ENCODE measurements at regions not wholly inside any gene's neighbourhood (a gene's known extent, or its start where the extent isn't known, plus 50 kb on each side); places are given as distances from the start of the nearest gene placed in this dataset.

- no peaks in the 10 kb centered on the region for H3K4me1 ChIP-seq (ENCODE audit: control insufficient read depth in 5 of 5, insufficient read depth in 5 of 5, low read length in 5 of 5)
- H3K4me3 ChIP-seq: no peak overlapping the region
- H3K9ac ChIP-seq (ENCODE audit: insufficient read depth in 1 of 2, low read length in 2 of 2): no peak overlapping the region
- no peaks in the 10 kb centered on the region for H3K27me3 ChIP-seq (ENCODE audit: control insufficient read depth in 3 of 3, insufficient read depth in 3 of 3, low read length in 2 of 3)
- ATAC-seq (ENCODE audit: insufficient read depth, low FRiP score) (no peak), DNase-seq (no peak)
- no peak for TF ChIP-seq CTCF (IDR thresholded peaks at IDR 0.05; ENCODE audit: control extremely low read depth, extremely low read depth)
- no peak overlapping the region for H3K27ac ChIP-seq (ENCODE audit: low read depth in 1 of 2, low read length in 1 of 2)
- no peaks in the 10 kb centered on the region for H3K36me3 ChIP-seq (ENCODE audit: control insufficient read depth in 4 of 4, insufficient read depth in 4 of 4, low read length in 4 of 4)
- H3K9me3 ChIP-seq (ENCODE audit: control insufficient read depth in 4 of 4, insufficient read depth in 3 of 4, low read length in 3 of 4): no peaks in the 10 kb centered on the region
Observed at GRCh38 chr4:134537701-134538100, 336.1 kb upstream of the PABPC4L start.

DNA sequence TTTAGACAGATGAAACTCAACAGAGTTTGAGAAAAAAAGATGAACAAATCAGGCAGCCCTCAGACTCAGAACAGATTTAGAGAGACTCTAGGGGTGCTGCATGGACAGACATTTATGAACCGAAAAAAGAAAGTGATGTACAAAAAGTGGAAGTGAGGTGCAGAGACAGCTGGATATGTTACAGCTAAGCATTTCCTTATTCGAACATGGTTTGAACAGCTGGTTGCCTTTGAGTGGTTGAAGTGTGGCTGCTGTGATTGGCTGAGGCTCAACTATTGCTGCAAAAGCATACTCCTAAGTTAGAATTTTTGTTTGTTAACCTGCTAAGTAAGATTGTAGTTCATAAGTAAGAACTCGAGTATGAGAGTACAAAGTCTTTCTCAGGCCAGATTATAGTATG is 331.5 kb upstream of the PABPC4L start:
- TF ChIP-seq CTCF (IDR thresholded peaks at IDR 0.05; ENCODE audit: control extremely low read depth, extremely low read depth): no peak
- 51 to 52% methylated on average over 3 of the region's 3 CpGs for WGBS, 2 donors
- DNase-seq (peak; percentile 17 to 52 (median 29)), ATAC-seq (ENCODE audit: insufficient read depth, low FRiP score) (peak; percentile 27)
- H3K4me1 ChIP-seq (ENCODE audit: control insufficient read depth in 5 of 5, insufficient read depth in 5 of 5, low read length in 5 of 5): no peaks in the 10 kb centered on the region
- H3K36me3 ChIP-seq (ENCODE audit: control insufficient read depth in 4 of 4, insufficient read depth in 4 of 4, low read length in 4 of 4): no peaks in the 10 kb centered on the region
- no peak overlapping the region for H3K4me3 ChIP-seq
- H3K27ac ChIP-seq (ENCODE audit: low read depth in 1 of 2, low read length in 1 of 2): no peak overlapping the region
- no peaks in the 10 kb centered on the region for H3K27me3 ChIP-seq (ENCODE audit: control insufficient read depth in 3 of 3, insufficient read depth in 3 of 3, low read length in 2 of 3)
- H3K9me3 ChIP-seq (ENCODE audit: control insufficient read depth in 4 of 4, insufficient read depth in 3 of 4, low read length in 3 of 4): no peaks in the 10 kb centered on the region
- H3K9ac ChIP-seq (ENCODE audit: insufficient read depth in 1 of 2, low read length in 2 of 2): no peak overlapping the region

DNA sequence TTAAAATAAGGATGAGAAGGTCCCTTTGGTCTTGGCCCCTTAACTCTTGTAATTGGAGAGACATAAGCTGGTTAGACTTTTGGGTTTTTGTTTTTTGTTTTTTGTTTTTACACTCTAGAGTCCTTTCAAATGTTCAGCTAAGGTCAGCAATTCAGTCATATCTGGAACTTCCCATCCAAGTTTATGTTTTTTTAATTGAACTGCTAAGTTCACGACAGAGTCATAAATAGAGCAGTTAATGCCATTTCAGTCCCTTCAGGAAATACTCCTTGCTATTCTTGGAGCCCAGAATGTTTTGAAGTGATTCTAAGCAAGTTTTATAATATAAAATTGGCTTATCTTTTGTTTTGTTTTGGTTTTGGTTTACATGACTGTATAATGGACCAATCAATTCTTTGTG is 329.4 kb upstream of the PABPC4L start:
- no peaks in the 10 kb centered on the region for H3K36me3 ChIP-seq (ENCODE audit: control insufficient read depth in 4 of 4, insufficient read depth in 4 of 4, low read length in 4 of 4)
- H3K4me3 ChIP-seq: no peak overlapping the region
- ATAC-seq (ENCODE audit: insufficient read depth, low FRiP score): no peak
- no peaks in the 10 kb centered on the region for H3K9me3 ChIP-seq (ENCODE audit: control insufficient read depth in 4 of 4, insufficient read depth in 3 of 4, low read length in 3 of 4)
- TF ChIP-seq CTCF (IDR thresholded peaks at IDR 0.05; ENCODE audit: control extremely low read depth, extremely low read depth): no peak
- H3K9ac ChIP-seq (ENCODE audit: insufficient read depth in 1 of 2, low read length in 2 of 2): no peak overlapping the region
- H3K4me1 ChIP-seq (ENCODE audit: control insufficient read depth in 5 of 5, insufficient read depth in 5 of 5, low read length in 5 of 5): no peaks in the 10 kb centered on the region
- H3K27ac ChIP-seq (ENCODE audit: low read depth in 1 of 2, low read length in 1 of 2): no peak overlapping the region
- peak in 1 of 3 donors; percentile 4 for DNase-seq
- H3K27me3 ChIP-seq (ENCODE audit: control insufficient read depth in 3 of 3, insufficient read depth in 3 of 3, low read length in 2 of 3): no peaks in the 10 kb centered on the region
- WGBS, 2 donors: 51 to 53% methylated on average over 1 of the region's 1 CpG

GRCh38 chr4:134529629-134530028 is 328.0 kb upstream of the PABPC4L start:
- TF ChIP-seq CTCF (IDR thresholded peaks at IDR 0.05; ENCODE audit: control extremely low read depth, extremely low read depth): no peak
- no peak overlapping the region for H3K4me3 ChIP-seq
- DNase-seq: no peak
- H3K36me3 ChIP-seq (ENCODE audit: control insufficient read depth in 4 of 4, insufficient read depth in 4 of 4, low read length in 4 of 4): no peaks in the 10 kb centered on the region
- 67 to 88% methylated on average over 1 of the region's 1 CpG for WGBS, 2 donors
- no peaks in the 10 kb centered on the region for H3K27me3 ChIP-seq (ENCODE audit: control insufficient read depth in 3 of 3, insufficient read depth in 3 of 3, low read length in 2 of 3)
- no peak overlapping the region for H3K27ac ChIP-seq (ENCODE audit: low read depth in 1 of 2, low read length in 1 of 2)
- no peak overlapping the region for H3K9ac ChIP-seq (ENCODE audit: insufficient read depth in 1 of 2, low read length in 2 of 2)
- no peaks in the 10 kb centered on the region for H3K9me3 ChIP-seq (ENCODE audit: control insufficient read depth in 4 of 4, insufficient read depth in 3 of 4, low read length in 3 of 4)
- H3K4me1 ChIP-seq (ENCODE audit: control insufficient read depth in 5 of 5, insufficient read depth in 5 of 5, low read length in 5 of 5): no peaks in the 10 kb centered on the region
- no peak for ATAC-seq (ENCODE audit: insufficient read depth, low FRiP score)
